ENCODE measurements at regions not wholly inside any gene's neighbourhood (a gene's known extent, or its start where the extent isn't known, plus 50 kb on each side); places are given as distances from the start of the nearest gene placed in this dataset.

DNA sequence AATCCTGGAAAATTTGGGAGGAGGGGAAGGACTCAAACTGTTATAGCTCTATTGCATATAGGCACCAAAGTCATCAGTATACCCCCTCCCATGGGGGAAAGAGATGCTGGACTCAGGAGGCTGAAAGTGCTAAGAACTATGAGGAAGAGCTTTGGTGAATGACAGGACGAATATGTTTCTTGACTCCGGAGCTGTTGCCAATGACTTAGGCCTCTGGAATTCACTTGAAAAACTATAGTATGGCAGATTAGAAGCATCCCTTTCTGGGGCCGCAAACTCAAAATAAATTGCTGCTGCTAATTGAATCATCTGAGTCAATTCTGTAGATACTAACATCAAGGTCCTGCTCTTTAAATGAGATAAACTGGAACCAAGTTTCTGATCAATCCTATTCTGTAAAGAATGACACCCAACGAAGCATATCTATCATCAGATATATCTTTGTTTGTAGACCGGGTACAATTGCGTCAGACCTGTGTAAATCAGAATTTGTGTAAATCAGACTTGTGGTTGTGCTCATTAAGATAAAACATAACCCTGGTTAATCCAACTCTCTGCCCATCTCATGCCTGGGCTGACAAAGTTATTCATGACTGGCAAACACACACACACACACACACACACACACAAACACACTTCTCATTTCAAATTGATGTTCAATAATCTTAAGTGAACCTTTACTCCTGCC is 1793.8 kb upstream of the PCDH20 start:
- DNase-seq (ENCODE audit: low read depth) = no peak

DNA sequence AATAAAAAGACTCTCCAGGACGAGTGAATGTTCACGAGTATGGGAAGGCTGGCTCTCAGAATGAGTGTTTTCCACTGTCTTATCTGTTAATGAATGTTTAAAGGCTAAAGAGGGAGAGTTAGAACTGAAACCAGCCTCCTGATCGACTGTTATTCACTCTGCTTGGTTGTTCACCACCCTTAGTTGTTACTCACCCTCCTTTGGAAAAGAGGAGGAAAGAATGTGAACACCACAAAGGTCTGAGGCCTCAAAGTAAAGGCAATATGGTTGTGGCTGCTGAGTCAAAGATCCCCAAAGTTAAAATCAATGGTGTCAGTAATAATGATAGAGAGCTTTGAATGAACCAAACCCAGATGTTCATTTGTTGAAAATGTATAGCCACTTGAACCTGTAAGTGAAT is 1793.2 kb upstream of the PCDH20 start:
- peak; percentile 47 for DNase-seq (ENCODE audit: low read depth)

DNA sequence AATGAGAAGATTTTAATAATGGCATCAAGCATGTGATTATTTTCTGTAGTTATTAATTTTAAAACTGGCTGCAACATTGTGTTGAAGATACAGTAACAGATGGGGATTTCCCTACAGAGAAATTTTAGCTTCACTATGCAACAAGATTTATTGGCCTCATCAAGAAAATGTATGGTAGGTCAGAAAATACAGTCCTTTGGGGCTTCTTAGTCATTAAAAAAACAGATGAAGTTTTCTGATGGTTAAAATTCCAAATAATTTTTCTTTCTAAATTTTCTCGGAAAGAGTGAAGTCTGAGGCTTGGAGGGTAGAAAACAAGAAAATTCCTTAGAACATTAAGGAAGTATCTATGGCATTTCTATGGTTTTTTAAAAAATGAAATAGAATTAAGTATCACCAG is 1790.8 kb upstream of the PCDH20 start:
- DNase-seq (ENCODE audit: low read depth) = no peak

DNA sequence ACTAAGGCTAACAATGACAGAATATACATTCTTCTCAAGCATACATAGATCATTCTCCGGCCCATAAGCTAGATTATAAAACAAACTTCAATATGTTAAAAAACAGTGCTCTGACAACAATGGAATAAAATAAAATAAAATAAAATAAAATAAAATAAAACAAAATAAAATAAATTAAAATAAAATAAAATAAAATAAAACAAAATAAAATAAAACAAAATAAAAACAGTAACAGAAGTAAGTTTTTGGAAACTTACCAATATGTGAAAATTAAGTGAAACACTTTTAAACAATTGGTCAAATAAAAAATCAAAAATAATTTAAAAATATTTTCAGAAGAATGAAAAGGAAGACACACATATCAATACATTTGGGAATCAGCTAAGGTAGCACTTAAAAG is 1785.8 kb upstream of the PCDH20 start:
- DNase-seq (ENCODE audit: low read depth) = no peak

DNA sequence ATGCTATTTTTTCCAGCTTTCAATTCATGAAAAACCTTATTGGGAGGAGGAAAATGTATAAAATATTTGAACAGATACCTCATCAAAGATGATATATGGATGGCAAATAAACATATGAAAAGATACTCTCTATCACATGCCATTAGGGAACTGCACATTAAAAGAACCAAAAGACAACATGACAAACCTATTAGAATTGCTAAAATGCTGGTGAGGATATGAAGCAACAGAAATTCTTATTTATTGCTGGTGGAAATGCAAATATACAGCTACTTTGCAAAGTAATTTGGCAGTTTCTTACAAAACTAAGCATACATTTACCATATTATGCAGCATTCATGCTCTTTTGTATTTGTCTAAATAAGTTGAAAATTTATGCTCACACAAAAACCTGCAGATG is 1783.9 kb upstream of the PCDH20 start:
- DNase-seq (ENCODE audit: low read depth) = no peak

DNA sequence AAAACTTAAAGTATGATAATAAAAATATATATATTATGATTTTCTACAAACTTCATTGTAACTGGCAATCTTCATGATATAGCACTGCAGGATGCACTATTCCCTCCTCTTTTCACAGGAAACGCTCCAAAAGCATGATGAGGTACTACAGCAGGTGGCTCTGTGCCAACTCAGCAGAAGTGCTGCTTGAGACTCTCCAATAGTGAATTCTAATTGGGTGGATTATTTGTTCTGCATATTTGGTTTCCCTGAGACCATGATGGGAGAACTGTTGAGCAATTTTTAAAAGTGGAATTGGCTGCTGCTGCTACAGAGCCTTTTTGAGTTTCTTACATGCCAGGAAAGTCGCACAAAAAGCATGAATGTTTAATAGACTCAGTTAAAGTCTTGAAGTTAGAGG is 1782.4 kb upstream of the PCDH20 start:
- DNase-seq (ENCODE audit: low read depth) = no peak

DNA sequence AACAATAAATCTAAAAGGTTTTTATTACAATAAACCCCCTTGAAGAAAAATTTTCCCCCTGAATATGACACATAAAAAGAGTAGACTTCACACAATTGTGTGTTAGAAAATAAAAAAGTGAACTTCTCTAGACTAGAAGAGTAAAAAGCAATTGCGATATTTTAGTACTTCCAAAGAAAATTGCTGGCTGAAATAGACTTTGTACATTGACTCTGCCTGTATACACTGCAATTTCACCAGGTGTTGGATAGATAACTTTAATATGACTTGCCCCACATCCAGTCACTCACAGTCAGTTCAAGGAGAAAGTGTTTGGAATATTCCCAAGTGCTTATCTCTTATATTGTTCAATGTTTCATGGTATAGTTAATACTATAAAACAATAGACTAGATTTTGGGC is 1780.1 kb upstream of the PCDH20 start:
- no peak for DNase-seq (ENCODE audit: low read depth)

DNA sequence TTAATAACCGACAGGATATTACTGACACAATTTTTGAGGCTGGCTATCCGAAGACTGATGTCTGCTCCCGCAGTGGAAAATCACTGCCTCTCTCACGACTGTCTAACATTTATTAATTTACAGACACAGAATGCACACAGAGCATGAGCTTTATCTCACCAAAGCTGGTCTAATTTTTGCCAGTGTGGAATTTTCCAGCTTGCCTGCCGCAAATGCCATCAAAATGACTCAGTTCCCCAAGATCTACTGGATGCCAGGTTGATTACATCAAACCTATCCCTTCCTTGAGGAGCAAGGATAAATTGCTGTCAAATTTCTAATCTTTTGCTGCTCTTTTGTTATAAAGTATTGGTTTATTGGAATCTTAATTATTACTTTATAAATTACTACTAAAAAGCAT is 1775.1 kb upstream of the PCDH20 start:
- peak; percentile 86 for DNase-seq (ENCODE audit: low read depth)

DNA sequence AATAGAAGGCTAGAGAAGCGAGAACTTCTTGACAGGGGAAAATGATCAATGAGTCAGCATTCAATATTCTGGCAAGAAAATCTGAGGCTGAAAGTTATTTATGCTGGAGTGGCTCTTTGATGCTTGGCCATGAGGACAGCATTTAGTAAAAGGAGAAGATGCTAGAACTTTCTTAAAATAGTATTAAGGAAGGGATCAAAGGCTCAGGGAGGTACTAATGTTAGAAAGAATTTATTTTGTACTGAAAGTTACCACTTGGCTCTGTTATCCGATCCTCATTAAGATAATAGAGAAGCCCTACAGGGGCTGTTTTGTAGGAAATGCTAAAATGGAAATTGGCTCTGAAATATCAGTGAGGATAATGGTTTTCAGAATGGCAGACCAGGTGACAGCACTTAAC is 1774.6 kb upstream of the PCDH20 start:
- peak; percentile 8 for DNase-seq (ENCODE audit: low read depth)

DNA sequence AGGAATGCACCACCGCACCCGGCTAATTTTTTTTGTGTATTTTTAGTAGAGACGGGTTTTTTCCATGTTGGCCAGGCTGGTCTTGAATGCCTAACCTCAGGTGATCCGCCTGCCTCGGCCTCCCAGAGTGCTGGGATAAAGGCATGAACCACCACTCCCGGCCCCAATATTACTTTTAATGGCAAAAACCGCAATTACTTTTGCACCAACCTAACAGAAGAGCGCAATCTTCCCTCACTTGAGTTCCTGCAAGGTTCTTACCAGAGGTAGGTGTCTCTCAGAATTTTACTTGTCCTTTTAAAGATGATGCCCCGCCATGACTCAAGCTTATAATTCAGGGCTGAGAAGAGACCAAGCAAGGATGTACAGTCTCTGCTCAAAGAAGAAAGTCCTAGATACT is 1774.1 kb upstream of the PCDH20 start:
- no peak for DNase-seq (ENCODE audit: low read depth)

DNA sequence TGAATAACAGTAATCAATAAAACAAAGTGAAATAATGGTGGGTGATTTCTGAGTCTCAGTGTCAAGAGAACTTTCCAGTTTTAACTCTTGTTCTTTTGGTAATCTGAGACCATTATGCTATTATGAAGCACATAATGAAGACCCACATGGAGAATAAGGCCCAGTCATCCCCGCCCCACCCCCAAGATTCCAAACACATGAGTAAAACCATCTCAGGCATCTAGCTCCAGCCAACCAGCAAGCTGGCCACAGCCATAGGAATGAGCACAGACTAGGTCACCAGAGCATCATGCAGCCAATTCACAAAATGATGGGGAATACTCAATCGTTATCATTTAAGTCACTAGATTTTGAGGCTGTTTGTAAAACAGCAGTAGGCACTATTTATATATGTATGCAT is 1769.0 kb upstream of the PCDH20 start:
- DNase-seq (ENCODE audit: low read depth) = peak; percentile 72

DNA sequence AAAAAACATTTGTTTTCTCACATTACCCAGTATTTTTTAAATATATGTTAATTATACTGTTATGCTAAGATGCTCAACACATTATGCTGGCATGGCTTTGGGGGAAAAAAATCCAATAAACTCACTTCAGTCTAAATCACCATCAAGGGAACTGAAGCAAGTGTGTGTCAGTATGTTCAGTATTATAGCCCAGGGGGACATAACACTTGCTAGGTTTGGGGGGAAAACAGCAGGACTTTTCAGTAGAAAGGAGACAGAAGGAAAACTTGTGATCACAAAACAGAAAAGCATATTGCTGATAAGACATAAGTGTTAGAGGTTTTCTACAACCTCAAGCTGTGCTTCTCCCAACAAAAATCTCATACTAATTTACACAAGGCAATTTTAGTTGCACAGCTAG is 1759.9 kb upstream of the PCDH20 start:
- DNase-seq (ENCODE audit: low read depth) = no peak

DNA sequence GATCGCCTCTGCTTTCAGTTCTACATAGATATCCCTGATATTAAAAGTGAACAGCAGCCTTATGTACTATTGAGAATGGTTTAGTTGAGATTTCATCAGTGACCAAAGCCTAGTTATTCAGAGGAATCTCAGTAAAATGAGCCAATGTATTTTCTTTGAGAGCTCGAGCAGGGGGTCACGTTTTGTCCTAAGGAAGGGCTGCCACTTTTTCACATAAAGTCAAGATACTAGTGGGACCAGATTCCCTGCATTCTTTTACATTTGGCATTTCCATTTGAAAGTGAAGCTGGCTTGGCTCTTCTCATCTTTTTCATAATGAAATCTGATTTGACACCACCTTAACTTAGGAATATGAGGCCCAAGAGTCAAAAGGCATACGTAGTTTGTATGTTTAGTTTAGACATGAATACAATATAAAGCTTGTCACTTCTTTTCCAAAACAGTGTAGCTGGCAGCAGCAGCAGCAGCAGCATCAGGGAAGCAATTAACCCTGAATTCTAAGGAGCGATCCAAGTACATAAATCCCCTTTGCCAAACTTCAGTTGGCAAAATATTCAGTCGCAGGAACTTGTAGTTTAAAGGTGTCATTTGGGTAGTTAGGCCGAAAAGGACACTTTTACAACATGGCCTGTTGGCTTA is 1752.2 kb upstream of the PCDH20 start:
- DNase-seq (ENCODE audit: low read depth) = no peak

DNA sequence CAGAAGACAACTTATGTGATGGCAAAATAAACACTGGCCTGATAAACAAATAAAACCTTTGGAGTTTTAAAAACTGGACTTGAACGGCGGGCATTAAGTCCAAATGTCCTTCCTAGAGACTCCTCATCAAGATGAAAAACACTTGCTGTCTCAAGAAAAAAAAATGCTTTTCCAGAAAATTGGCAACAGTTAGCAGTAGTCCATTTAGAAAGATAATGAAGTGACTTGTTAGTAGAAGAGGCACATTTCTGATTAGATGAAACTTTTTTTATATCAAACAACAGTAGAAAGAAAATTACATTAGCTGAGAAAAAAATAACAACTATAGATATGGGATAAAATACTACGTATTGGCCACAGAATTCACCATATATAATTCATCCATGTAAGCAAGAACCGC is 1750.7 kb upstream of the PCDH20 start:
- no peak for DNase-seq (ENCODE audit: low read depth)

DNA sequence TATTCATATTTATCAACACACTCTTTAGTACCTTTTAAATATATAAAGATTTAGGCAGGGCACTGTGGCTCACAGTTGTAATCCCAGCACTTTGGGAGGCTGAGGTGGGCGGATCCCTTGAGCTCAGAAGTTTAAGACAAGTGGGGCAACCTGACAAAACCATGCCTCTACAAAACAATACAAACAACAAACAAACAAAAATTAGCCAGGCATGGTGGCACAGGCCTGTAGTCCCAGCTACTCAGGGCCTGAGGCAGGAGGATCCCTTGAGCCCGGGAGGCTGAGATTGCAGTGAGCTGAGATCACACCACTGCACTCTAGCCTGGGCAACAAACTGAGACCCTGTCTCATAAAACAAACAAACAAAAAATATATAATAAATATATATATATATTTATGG is 1748.3 kb upstream of the PCDH20 start:
- DNase-seq (ENCODE audit: low read depth) = no peak

DNA sequence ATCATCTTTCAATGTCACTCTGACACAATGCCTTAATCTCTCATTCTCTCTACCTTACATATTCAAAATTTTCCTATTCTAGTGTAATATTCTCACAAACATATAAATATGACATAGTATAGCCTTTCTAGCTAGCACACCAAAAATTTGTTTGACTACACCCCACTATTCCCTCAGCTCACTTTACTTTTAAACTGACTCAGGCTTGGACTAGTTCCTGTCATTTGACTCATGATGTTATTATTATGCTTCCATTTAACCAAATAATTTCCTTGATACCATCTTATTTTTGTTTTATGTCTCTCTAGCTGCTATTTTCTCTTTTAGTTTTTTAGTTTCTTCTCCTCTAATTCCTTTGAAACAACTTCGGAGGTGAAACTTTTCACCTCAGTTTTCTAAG is 1745.6 kb upstream of the PCDH20 start:
- no peak for DNase-seq (ENCODE audit: low read depth)

DNA sequence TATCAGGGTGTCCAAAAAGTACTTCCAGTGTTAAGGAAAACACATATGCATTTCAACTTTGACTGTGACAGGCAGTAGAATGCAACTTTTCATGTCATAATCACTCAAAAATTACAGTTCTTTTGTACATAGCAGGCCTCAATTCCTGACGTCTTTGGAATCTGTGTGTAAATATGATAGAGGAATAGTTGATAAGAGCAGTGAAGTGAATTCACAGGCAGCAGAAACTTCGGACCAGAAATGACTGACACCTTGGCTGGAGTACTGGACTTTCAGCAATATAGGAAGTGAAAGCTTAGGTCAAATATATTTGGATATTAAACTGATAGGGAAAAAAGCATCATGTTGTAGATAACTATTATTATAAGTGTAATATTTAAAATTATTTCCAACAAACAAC is 1741.2 kb upstream of the PCDH20 start:
- no peak for DNase-seq (ENCODE audit: low read depth)

DNA sequence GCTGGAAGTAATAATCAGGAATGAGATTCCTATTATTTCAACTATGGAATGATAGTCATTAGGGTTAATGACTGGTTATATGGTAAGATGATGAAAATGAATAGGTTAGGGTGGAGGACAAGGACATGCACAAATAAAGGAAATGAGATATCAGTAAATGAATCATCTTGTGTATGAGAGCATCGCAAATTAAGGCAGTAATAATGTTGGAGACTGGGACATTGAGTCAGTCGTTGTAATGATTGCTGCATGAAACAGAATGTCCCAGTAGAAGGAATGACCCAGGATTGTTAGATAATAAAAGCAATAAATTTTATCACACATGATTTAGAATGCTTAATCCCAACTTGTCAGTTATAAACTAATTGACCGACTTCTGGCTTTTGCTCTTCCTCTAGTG is 1733.7 kb upstream of the PCDH20 start:
- no peak for DNase-seq (ENCODE audit: low read depth)

DNA sequence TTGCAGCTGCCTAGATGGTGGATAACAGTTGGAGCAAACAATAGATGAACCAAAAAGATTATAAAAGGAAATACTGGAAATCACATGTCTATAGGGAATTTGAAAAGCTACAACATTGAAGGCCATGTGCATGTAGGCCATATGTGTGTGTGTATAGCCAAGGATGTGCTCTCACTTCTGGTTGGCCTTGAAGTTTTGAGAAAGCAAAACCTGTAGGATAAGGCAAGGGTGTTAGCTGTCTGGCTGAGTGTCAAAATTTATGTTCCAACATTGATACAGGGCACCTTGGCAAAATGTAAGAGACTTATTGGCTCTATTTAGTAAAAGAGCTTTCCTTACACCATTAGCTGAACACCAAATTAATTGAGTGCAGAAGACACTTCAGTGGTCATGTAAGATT is 1723.6 kb upstream of the PCDH20 start:
- no peak for DNase-seq (ENCODE audit: low read depth)

DNA sequence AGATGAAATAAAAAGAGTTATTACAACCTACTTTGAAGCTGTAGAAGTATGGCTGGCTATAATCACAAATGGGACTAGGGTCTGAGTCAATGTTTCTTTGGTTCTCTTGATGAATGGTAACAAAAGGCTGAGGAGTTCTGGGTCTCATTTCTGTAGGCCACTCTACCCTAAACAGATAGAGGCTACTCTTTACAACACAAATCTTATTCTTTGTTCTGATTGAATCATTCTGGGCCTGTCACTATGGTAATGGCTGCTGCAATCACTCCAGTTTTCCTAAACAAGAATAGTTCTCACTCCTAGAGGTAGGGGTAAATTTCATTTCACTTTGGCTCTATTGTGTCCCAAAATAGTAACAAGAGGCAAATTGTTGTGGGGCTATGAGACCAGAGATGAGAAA is 1714.3 kb upstream of the PCDH20 start:
- no peak for DNase-seq (ENCODE audit: low read depth)

DNA sequence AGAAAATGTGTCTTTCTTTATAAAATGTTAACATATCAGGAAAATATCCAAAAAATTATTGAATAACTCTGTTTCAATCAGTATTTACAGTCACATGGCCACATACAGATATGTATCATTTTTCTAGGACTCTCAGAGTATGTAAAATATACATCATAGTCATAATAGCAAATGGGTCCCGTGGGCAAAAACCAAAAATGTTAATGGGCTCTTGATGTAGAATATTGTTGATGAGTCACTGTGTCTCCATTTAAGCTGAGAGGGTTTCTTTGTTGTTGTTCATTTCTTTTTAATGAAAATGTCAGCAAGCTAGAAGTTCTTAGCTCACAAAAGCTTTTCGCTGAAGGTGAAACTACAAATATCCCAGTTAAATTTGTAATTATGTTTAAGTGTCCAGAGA is 1713.1 kb upstream of the PCDH20 start:
- DNase-seq (ENCODE audit: low read depth) = no peak

DNA sequence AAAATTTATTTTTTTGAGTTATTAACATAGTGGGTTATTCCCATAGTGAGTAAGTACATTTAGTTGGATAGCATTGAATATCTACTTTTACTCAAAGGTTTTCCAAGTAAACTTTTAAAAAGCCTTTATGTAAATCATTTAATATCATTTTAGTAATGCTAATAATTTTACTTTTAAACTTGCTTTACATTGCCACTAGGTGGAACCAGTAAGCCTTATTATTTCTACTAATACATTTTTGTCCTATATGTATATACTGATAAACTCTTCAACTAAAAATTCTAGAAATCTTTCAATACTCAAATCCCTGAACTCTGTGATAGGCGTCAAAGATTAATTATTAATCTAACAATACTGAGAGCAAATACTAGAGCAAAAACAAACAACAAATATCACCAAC is 1709.2 kb upstream of the PCDH20 start:
- DNase-seq (ENCODE audit: low read depth) = peak; percentile 25

DNA sequence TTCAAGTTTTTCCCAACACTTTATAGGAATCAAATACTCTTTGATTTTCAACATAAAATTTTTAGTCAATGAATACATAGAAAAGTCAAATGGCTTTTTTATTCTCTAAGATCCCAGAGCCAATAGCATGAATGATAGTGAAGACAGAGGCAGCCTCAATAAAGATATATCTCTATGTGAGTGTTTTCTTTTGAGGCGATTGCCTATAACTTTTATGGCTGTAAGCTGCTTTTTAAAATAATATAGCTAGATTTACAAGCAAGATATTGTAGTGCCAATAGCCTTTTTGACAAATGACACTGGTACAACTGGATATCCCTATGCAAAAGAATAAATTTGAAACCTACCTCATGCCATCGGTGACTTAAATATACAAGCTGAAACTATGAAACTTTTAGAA is 1705.2 kb upstream of the PCDH20 start:
- DNase-seq (ENCODE audit: low read depth) = no peak

DNA sequence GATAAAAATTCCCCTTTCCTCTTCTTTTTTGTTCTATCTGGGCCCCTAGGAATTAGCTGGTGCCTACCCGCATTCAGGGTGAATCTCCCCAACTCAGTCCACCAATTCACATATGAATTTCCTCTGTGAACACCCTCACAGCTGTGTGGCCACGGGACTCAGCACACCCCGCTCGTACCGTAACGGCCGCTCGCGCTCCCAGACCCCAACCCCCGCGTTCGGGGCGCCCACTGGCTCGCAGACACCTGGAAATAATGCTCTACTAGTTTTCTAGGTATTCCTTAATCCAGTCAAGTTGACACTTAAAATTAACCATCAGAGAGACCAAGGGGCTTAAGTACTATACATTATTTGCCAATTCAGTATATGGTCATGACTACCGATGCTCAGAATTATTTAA is 1702.1 kb upstream of the PCDH20 start:
- no peak for DNase-seq (ENCODE audit: low read depth)

Measured in renal cortical epithelial cell (primary cell).